Prostate gland (tissue), 2 donors: ENCODE measurements at regions not wholly inside any gene's neighbourhood (a gene's known extent, or its start where the extent isn't known, plus 50 kb on each side); places are given as distances from the start of the nearest gene placed in this dataset.
"Not testable (repeated sequence)": the region's sequence is repeated elsewhere in the genome, so short reads cannot be mapped to it uniquely, and the experiment has no call there.

Source experiments
- POLR2A ChIP-seq: fragments of 450-650 bp; IDR thresholded peaks from one replicate; pipeline ENCODE4 v1.6.1; 2016; ENCODE audit warnings: antibody characterized with exemption, mild to moderate bottlenecking
- POLR2AphosphoS5 ChIP-seq: sonication (generic); formaldehyde crosslinking; IDR thresholded peaks from one replicate; pipeline ENCODE4 v1.6.1; 2017; ENCODE audit warnings: antibody characterized with exemption
- TF ChIP-seq, protein P1 (sequence below), 4 experiments: fragments of 200-600 bp in 2 of 4; fragments of 450-650 bp in 2 of 4; sonication (generic) in 2 of 4; IDR thresholded peaks; 1 replicate in 3 of 4; 2 replicates in 1 of 4; pipeline ENCODE4 v1.5.1; 2016 to 2019; ENCODE audit warnings: antibody characterized with exemption in 4 of 4, mild to moderate bottlenecking in 2 of 4, moderate library complexity in 2 of 4

DNA sequence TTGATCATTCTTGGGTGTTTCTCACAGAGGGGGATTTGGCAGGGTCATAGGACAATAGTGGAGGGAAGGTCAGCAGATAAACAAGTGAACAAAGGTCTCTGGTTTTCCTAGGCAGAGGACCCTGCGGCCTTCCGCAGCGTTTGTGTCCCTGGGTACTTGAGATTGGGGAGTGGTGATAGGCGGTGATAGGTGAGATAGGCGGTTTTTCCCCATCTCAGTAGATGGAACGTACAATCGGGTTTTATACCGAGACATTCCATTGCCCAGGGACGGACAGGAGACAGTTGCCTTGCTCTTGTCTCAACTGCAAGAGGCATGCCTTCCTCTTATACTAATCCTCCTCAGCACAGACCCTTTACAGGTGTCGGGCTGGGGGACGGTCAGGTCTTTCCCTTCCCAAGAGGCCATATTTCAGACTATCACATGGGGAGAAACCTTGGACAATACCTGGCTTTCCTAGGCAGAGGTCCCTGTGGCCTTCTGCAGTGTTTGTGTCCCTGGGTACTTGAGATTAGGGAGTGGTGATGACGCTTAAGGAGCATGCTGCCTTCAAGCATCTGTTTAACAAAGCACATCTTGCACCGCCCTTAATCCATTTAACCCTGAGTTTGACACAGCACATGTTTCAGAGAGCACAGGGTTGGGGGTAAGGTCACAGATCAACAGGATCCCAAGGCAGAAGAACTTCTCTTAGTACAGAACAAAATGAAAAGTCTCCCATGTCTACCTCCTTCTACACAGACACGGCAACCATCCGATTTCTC lies 86.2 kb downstream of the OR2B2 start:
- TF ChIP-seq, protein P1, sequence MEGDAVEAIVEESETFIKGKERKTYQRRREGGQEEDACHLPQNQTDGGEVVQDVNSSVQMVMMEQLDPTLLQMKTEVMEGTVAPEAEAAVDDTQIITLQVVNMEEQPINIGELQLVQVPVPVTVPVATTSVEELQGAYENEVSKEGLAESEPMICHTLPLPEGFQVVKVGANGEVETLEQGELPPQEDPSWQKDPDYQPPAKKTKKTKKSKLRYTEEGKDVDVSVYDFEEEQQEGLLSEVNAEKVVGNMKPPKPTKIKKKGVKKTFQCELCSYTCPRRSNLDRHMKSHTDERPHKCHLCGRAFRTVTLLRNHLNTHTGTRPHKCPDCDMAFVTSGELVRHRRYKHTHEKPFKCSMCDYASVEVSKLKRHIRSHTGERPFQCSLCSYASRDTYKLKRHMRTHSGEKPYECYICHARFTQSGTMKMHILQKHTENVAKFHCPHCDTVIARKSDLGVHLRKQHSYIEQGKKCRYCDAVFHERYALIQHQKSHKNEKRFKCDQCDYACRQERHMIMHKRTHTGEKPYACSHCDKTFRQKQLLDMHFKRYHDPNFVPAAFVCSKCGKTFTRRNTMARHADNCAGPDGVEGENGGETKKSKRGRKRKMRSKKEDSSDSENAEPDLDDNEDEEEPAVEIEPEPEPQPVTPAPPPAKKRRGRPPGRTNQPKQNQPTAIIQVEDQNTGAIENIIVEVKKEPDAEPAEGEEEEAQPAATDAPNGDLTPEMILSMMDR (IDR thresholded peaks at IDR 0.05), result not testable (repeated sequence)
- TF ChIP-seq POLR2AphosphoS5, POLR2A: not testable (repeated sequence)
